ENCODE measurements at regions not wholly inside any gene's neighbourhood (a gene's known extent, or its start where the extent isn't known, plus 50 kb on each side); places are given as distances from the start of the nearest gene placed in this dataset.

DNA sequence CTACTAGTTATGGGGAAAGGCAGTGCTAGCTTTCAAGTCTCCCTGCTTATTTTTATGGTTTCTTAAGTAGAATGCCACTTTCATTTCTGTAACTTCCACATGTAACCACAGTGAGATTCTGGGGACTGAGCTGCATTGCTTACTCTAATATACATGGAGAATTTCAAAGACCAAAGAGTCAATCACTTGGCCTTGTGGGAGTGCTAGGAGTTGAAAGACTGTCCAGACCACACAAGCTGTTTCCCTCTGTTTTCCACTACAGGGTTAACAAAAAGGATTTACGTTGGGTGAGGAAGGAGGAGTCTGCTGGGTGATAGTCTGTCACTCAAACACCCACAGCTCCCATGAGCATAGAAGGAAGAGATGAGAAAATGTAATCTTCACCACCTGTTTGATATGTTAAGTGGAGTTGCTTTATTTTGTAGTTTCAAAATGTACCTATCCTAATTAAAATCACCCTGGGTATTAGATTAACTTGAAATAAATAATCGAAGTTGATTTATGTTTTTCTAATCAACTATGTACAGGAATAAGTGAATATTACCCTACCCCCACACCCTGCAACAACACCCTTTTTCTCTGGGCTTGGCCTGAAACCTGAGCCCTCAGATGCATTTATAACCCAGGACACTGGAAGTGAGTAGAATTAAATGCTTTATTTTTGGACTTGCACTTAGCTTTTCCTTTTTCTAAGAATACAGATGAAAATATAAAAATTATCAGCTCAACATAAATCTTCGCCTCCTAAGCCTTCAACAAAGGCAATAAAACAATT is 225.8 kb upstream of the SLC10A2 start (continued):
- TF ChIP-seq ZNF274 (IDR thresholded peaks at IDR 0.05; ENCODE audit: low read depth, low read length) (no peak), TCF7L2 (IDR thresholded peaks at IDR 0.05; ENCODE audit: borderline replicate concordance, extremely low read depth, insufficient read depth, insufficient read length) (no peak), POLR2A (IDR thresholded peaks at IDR 0.05; ENCODE audit: borderline replicate concordance, extremely low read depth, insufficient read depth, insufficient read length) (no peak), SP1 (IDR thresholded peaks at IDR 0.05; ENCODE audit: low read depth) (no peak)

GRCh38 chr13:103291226-103291625 is 225.0 kb upstream of the SLC10A2 start:
- ATAC-seq (no peak), DNase-seq (ENCODE audit: low read depth, low spot score) (no peak)
- no peaks in the 10 kb centered on the region for H3K36me3 ChIP-seq (ENCODE audit: control insufficient read depth in 1 of 2, insufficient read depth in 2 of 2, low read length in 2 of 2)
- CTCF ChIA-PET: no interaction called here
- no peak overlapping the region for H3K27ac ChIP-seq (ENCODE audit: low read depth, low read length)
- no peaks in the 10 kb centered on the region for H3K27me3 ChIP-seq (ENCODE audit: insufficient read depth, low read length)
- BruUV-seq (replicated peaks): no TSS peak
- POLR2A ChIA-PET: no interaction called here
- H3K4me3 ChIP-seq (replicated peaks in 1 of 2; ENCODE audit: low read depth in 1 of 2, low read length in 2 of 2): no peak overlapping the region
- no peaks in the 10 kb centered on the region for H3K9me2 ChIP-seq (ENCODE audit: insufficient read depth)
- TF ChIP-seq, protein P1, sequence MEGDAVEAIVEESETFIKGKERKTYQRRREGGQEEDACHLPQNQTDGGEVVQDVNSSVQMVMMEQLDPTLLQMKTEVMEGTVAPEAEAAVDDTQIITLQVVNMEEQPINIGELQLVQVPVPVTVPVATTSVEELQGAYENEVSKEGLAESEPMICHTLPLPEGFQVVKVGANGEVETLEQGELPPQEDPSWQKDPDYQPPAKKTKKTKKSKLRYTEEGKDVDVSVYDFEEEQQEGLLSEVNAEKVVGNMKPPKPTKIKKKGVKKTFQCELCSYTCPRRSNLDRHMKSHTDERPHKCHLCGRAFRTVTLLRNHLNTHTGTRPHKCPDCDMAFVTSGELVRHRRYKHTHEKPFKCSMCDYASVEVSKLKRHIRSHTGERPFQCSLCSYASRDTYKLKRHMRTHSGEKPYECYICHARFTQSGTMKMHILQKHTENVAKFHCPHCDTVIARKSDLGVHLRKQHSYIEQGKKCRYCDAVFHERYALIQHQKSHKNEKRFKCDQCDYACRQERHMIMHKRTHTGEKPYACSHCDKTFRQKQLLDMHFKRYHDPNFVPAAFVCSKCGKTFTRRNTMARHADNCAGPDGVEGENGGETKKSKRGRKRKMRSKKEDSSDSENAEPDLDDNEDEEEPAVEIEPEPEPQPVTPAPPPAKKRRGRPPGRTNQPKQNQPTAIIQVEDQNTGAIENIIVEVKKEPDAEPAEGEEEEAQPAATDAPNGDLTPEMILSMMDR (IDR thresholded peaks at IDR 0.05 in 2 of 3, conservative IDR thresholded peaks at IDR 0.05 in 1 of 3; ENCODE audit: borderline replicate concordance in 1 of 3, insufficient read depth in 1 of 3, low read depth in 2 of 3, low read length in 2 of 3): no peak
- TF ChIP-seq SRF (IDR thresholded peaks at IDR 0.05; ENCODE audit: low read depth) (no peak), RAD21 (IDR thresholded peaks at IDR 0.05; ENCODE audit: low read depth) (no peak), EGR1 (IDR thresholded peaks at IDR 0.05; ENCODE audit: low read depth) (no peak), ZFX (IDR thresholded peaks at IDR 0.05) (no peak), YY1 (IDR thresholded peaks at IDR 0.05; ENCODE audit: extremely low read depth, insufficient replicate concordance, low read depth, low read length) (no peak), CBX3 (IDR thresholded peaks at IDR 0.05; ENCODE audit: low read depth) (no peak), ZNF274 (IDR thresholded peaks at IDR 0.05; ENCODE audit: low read depth, low read length) (no peak), CEBPB (IDR thresholded peaks at IDR 0.05; ENCODE audit: low read depth) (no peak), SIN3A (IDR thresholded peaks at IDR 0.05; ENCODE audit: low read depth) (no peak), POLR2AphosphoS5 (IDR thresholded peaks at IDR 0.05; ENCODE audit: low read depth, low read length) (no peak), SP1 (IDR thresholded peaks at IDR 0.05; ENCODE audit: low read depth) (no peak)
- TF ChIP-seq, protein P2, sequence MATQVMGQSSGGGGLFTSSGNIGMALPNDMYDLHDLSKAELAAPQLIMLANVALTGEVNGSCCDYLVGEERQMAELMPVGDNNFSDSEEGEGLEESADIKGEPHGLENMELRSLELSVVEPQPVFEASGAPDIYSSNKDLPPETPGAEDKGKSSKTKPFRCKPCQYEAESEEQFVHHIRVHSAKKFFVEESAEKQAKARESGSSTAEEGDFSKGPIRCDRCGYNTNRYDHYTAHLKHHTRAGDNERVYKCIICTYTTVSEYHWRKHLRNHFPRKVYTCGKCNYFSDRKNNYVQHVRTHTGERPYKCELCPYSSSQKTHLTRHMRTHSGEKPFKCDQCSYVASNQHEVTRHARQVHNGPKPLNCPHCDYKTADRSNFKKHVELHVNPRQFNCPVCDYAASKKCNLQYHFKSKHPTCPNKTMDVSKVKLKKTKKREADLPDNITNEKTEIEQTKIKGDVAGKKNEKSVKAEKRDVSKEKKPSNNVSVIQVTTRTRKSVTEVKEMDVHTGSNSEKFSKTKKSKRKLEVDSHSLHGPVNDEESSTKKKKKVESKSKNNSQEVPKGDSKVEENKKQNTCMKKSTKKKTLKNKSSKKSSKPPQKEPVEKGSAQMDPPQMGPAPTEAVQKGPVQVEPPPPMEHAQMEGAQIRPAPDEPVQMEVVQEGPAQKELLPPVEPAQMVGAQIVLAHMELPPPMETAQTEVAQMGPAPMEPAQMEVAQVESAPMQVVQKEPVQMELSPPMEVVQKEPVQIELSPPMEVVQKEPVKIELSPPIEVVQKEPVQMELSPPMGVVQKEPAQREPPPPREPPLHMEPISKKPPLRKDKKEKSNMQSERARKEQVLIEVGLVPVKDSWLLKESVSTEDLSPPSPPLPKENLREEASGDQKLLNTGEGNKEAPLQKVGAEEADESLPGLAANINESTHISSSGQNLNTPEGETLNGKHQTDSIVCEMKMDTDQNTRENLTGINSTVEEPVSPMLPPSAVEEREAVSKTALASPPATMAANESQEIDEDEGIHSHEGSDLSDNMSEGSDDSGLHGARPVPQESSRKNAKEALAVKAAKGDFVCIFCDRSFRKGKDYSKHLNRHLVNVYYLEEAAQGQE (IDR thresholded peaks at IDR 0.05; ENCODE audit: low read depth): no peak
- TF ChIP-seq, protein P3, sequence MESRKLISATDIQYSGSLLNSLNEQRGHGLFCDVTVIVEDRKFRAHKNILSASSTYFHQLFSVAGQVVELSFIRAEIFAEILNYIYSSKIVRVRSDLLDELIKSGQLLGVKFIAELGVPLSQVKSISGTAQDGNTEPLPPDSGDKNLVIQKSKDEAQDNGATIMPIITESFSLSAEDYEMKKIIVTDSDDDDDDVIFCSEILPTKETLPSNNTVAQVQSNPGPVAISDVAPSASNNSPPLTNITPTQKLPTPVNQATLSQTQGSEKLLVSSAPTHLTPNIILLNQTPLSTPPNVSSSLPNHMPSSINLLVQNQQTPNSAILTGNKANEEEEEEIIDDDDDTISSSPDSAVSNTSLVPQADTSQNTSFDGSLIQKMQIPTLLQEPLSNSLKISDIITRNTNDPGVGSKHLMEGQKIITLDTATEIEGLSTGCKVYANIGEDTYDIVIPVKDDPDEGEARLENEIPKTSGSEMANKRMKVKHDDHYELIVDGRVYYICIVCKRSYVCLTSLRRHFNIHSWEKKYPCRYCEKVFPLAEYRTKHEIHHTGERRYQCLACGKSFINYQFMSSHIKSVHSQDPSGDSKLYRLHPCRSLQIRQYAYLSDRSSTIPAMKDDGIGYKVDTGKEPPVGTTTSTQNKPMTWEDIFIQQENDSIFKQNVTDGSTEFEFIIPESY (IDR thresholded peaks at IDR 0.05; ENCODE audit: extremely low read depth, insufficient replicate concordance, low read length): no peak
- no peak overlapping the region for H2AFZ ChIP-seq (ENCODE audit: low read depth, low read length, poor library complexity, severe bottlenecking)
- H3K79me2 ChIP-seq (ENCODE audit: insufficient read depth, low read length): no peaks in the 10 kb centered on the region
- no peak overlapping the region for H3K9ac ChIP-seq (ENCODE audit: low read length)
- no peaks in the 10 kb centered on the region for H4K20me1 ChIP-seq (ENCODE audit: insufficient read depth)
- no peaks in the 10 kb centered on the region for H3K9me3 ChIP-seq (ENCODE audit: control insufficient read depth in 1 of 2, insufficient read depth in 1 of 2, low read depth in 1 of 2, low read length in 2 of 2)
- no peaks in the 10 kb centered on the region for H3K4me1 ChIP-seq (ENCODE audit: control insufficient read depth in 1 of 2, insufficient read depth in 2 of 2, low read length in 2 of 2)
- RAD21 ChIA-PET (ENCODE audit: low non-redundant PET in 1 of 2, low total read pairs in 2 of 2, uncharacterized antibody in 2 of 2, unreplicated experiment in 2 of 2): no interaction called here
- intact Hi-C loops (cut with micrococcal nuclease): no loop called here
- no peak overlapping the region for H3K4me2 ChIP-seq (ENCODE audit: low read length)

All from HCT116 (cell line).